GM19239 (cell line): ENCODE measurements at regions not wholly inside any gene's neighbourhood (a gene's known extent, or its start where the extent isn't known, plus 50 kb on each side); places are given as distances from the start of the nearest gene placed in this dataset.

Experiments used
- DNase-seq: peaks from one replicate; pipeline ENCODE4 v3.0.0; 2011; ENCODE audit warnings: low spot score; ENCODE audit not compliant: insufficient read length
- FAIRE-seq: peaks from 2 replicates; lab custom pipeline; 2011; peaks lifted over from hg19 to GRCh38; lab: Jason Lieb, UNC

DNA sequence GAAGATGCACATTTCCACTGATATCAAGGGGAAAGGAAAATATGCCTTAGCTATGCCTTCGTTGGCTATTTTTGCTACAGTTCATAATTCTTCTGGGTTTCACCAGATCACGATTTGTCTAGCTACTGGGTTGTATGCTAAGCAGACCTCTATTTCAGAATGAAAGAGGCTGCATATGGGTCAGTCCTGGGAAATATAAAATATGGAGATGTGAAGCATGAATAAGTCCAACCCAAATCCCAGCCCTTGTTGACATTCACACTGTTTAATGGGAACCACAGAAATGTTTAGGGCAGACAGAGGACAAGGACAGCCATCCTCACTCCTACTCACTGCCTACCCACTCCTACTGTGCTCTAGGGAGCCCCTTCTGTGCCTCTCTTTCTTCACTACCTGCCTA, 343.2 kb upstream of the CAMK1G start:
- DNase-seq (no peak), FAIRE-seq (no peak)

DNA sequence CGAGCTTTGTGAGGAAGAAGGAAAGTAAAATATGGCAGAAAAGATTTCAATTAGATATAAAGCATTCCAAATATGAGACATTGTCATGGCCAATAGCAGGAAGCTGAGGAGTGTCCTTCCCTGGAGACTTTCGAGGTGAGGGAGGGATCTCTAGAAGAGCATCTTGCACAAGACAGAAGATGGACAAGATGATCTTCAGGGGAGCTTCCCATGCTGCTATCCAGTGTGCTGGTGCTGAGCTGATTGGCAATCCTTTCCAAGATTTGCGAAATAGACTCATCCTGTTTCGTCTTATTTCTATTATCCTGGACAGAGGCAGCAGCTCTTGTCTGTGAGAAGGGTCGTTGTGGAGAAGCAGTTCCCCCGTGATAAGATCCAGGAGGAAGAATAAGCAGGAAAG, 342.0 kb upstream of the CAMK1G start:
- FAIRE-seq (no peak), DNase-seq (no peak)

DNA sequence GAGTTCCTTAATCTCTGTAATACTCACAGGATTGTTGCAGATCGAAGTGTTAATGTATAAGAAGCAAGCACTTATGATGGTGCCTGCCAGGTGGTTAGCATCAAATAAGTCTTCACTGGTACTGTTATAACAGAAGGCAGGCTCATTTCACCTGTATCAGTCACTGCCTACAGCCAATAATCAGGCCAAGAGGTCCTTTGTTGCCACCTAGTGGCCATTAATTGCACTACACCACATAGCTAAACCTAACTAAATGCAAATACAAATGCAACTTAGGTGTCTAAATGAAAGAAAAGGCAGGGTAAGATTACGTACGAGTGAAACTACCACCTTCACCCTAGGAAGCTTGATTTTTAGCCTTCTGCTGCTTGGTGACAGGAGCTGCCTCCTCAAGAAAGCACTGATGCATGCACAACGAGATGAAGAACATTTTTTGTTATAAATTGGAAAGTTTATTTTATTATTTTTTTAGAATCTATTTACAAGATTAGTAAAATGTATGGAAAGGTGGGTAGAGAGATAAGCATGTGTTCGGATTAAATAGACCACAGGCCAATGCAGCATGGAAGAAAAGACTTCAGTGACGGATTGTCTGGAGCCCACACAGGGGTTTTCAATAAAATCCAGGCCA, 334.8 kb upstream of the CAMK1G start:
- DNase-seq = peak; percentile 44

DNA sequence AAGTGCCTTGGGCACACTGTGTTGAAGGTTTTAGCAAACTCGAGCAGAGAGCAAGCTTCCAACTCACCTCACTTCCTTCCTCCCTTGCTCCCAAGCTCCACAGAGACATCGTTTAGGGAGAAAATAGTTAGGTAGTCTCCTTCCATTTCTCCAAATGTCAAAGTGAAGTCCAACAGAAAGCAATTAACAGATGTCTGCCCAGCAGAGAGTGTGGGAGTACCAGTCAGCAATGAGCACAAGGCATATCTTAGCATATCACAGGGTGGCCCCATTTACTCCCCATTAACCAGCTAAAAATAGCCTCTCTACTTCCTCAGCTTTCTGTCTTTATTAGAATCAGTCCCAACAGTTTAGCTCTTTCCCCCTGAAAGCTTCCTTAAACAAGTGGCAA, 334.2 kb upstream of the CAMK1G start:
- DNase-seq (no peak), FAIRE-seq (no peak)

More for the DNA sequence above, 334.8 kb upstream of the CAMK1G start:
- peak; percentile 87 for FAIRE-seq

DNA sequence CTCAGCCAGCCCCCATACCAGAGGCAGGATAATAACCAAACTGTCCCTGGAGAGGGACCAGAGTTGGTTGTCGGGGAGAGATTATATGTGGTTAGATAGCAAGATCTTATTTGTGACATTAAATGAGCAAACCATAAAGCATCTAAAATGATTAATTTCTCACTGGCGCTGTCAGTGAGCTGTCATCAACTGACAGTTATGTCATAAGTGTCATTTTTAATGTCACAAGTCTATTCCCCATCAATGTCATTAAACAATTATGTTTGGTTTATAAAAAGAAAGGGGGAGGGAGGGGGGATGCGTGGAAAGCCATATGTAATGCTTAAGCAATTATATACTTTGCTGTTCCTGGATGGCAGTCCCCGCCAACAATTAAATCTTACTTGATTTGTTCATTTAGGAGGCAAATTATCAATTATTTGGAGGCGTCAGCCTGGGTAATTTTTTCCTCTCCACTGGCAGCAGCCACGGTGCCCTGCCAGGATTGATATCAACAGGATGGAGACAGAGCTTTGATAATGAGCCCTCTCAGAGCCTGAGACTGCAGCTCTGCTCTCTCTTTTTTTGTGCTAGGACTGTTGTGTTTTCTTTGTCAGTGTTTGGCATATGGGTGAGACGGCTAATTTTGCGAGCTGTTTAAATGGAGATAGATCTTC, 333.6 kb upstream of the CAMK1G start:
- FAIRE-seq (no peak), DNase-seq (no peak)

DNA sequence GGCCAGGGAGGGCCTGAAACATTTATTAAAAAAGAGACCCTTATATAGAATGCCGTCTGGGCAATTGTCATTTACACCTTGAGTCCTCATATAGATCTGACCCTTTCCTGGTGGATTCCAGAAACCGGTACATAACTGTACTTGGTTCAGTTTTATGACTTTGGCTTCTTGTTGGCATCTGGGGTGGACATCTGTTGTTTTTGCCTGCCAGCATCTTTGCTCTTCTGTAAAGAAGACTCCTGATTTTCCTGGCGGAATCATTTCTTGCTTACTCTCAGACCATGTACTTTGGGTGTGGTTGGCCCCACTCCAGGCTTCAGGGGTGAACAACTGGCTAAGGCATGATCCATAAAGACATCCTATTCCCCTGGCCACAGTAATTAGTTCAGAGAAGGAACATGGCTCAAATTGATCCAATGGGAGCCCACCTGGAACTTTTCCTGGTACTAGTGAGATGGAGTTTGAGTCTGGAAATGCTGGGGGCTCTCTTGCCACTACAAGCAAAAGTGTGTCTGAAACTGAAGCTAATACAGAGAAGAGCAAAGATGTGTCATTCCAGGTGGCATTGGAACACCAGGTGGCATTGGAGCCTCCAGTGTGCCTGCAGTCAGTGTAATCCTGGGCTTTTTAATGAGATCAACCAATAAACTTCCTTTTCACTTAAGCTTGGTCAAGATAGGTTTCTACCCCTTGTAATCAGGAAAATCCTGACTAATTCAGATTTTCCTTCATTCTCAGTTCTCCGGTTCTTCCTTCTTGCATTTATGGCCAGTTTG, 332.5 kb upstream of the CAMK1G start:
- FAIRE-seq = no peak
- no peak for DNase-seq

DNA sequence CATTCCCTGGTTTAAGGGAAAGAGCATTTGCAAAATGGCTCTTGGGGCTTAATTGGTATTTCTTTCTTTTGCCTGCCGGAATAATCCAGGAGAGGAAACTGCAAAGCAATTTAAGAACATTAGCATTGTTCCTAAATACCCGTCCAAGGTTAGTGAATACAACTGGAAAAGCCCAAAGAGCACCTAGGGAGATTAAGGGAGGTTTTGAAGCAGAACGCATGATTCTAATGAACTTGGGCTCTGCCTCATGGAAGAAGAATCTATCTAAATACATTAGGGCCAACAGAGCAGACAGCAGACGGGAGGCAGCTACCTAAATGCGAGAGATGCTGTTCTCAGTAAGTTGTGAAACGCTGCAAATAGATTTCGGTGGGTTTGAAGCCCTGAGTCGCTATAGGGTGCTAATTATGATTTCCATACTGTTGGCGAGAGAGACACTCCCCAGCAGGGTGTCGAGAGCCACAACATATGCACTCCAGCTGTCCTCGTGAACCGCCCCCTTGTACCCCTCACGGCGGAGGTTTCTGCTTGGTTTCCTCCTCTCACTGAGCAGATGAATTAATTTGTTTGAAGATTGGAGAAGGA, 326.7 kb upstream of the CAMK1G start:
- FAIRE-seq (no peak), DNase-seq (no peak)

DNA sequence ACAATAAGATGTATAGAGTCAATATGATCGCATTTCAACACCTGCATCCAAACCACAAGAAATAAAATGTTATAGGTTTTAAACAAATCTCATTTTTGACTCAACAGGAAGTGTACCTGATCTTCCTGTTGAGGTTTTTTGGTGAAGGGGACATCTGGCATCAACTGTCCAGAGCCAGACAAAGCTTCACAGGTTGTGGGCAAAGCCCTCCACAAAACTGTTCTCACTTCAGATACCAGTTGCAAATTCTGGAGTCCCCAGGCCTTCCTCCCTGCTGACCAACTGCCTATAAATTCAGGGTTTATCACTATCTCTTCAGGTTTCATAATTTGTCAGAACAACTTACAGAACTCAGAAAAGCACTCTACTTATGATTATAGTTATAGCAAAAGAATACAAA, 326.1 kb upstream of the CAMK1G start:
- no peak for FAIRE-seq

DNA sequence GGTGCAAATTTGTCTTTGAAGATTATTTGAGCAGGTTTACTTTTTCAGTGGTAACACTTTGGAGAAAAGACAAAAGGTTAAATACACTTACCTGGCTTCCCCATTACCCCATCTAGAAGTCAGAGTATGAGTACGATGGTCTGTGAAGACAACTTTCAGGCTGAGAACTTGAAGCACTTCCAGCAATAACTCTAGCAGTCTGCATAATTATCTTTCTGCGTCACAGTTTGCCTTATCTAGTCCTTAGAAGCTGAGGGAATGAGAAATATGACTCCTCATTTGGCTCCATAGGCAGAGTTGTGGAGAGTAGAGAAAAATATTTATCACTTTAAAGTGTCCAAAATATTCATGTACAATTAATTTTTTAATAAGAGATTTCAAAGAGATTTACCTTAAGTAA, 323.4 kb upstream of the CAMK1G start:
- FAIRE-seq = no peak
- DNase-seq = no peak

More for the DNA sequence above, 326.1 kb upstream of the CAMK1G start:
- no peak for DNase-seq

DNA sequence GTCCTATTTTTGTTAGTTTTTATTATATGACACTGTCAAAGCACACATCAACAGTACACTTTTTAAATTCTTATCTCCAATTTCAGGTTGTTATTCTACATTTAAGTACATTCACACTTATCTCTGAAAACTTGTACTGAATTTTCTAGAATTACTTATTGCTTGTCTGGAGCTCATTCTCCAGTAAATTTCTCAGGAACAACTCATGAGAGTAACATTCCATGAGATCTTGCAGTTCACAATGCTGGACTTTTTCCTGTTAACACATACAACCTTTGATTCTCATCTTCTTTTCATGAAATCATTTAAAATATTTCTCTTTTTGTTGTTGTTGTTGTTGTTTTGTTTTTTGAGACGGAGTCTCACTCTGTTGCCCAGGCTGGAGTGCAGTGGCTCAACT, 320.9 kb upstream of the CAMK1G start:
- FAIRE-seq (no peak), DNase-seq (no peak)

DNA sequence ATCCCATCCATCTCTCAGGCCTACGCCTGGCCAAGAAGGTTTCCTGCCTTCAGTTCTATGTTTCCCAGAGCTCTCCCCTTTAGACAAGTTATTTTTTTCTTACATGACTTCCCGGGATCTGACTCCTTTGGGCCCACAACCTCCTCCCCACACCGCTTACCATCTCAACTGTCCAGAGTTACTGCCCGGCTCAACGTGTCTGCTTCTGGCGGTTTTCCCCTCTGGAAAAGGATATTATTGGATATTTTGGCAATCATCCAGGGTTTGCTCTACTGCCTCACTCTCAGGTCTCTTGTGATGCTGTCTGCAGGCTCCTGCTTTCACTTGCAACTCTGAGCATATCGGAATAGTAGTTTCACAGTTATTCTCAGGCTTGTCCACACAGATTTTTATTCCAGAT, 318.2 kb upstream of the CAMK1G start:
- DNase-seq = no peak
- FAIRE-seq = no peak

DNA sequence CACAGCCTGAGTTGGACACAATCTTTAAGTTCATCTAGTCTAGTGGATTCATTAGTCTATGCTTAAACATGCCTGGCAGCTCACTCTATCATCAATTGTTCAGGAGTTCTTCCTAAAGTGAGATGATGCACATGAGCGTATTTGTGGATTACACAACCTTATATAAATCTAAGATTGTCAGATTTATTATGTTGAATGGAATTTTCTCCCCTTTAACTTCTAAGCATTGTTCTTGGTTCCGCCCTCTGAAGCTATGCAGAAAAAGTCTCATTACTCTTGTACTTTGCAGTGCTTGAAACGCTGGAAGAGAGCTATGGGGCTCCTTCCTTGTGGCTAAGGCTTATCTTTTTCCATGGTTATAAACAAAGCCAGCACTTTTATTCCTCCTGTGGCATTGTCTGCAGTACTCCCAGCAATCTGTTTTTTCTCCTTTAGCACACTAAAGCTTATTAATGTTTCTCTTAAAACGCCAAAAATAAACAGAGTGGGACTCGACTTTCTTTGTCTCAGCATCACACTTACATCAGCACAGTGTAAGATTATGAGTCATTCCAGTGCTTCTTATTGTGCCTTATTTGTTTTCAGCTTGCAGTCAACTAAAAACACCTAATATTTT, 316.8 kb upstream of the CAMK1G start:
- FAIRE-seq = no peak

DNA sequence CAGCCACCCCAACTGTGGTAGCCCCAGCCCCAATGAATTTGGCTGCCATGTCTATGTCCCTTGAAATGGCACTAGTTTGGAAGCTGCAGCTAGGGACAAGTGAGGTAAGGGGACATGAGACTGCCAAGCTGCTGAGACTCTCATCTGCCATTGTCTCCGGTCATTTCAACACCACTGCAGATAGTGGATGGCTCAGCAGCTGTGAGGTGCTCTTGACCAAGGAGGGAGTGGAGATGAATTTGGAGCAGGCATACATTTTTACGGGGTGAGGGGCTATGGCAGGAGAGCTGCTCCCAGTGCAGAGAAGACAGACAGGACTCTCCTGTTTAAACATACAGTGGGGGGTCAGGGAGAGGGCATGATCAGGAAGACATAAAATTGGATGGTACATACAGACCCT, 315.5 kb upstream of the CAMK1G start:
- FAIRE-seq = no peak
- DNase-seq = no peak

More for the DNA sequence above, 316.8 kb upstream of the CAMK1G start:
- DNase-seq = no peak

DNA sequence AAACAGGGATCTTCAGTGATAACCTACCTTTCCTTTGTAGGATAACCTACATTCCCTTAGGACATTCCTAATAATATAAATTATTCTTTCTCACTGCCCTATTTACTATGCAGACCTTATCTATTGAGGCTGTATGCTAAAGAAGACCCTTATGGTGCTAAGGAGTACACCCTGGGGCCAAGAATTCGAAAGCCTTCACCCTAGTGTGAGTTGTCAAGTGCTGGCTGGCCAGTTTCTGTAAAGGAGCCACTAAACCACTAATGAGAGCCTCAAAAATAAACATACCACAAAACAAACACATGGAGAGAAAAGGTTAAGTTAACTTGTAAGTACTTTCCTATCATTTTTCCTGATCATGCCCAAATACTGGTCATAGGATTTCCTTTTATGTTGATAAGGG, 315.0 kb upstream of the CAMK1G start:
- FAIRE-seq = no peak
- DNase-seq = no peak

DNA sequence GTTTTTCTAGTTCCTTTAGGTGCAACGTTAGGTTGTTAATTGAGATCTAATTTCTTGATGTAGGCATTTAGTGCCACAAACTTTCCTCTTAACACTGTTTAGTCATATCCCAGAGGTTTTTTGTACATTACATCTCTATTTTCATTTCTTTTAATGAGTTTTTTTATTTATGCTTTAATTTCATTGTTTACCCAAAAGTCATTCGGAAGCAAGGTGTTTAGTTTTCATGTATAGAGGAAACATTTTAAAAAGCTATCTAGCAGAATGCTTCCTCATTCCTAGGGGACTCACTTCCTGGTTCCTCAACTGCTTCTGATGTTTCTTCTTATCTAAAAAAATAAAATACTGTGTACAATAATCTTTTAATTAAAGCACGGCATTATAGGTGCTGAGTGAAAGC, 307.2 kb upstream of the CAMK1G start:
- FAIRE-seq = no peak
- no peak for DNase-seq

DNA sequence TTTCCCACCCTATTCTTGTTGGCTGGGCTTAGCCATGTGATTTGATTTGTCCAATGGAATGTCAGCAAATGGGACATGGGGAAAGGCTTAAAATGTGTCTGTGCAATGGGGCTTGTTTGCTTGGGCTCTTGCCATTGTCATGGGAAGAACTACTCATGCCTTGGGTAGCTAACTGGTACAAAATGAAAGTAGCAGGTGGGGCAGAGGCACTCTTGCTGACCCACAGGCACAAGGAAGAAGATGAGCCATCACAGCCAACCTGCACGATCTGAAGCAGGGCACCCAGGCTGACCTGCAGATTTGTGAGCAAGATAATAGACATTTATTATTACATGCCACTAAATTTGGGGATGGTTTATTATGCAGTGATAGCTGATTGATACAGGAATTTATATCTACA, 305.9 kb upstream of the CAMK1G start:
- DNase-seq (no peak), FAIRE-seq (no peak)

DNA sequence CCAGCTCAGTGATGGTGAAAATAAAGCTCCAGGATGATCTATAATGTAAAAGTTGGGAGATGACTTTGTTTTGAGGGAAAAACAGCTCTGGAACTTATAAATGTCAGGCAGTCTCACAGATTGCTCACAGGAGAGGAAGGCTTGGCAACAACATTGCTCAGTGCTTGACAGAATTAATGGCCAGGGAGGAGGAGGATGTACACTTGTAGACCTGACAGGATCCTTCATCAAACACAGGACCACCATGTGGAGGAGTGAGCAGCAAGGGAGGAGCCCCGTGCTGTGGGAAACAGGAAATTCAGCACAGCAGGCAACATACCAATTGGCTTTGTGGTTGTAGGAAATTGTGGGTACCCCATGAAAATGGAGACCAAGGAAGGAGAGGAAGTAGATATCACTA, 291.8 kb upstream of the CAMK1G start:
- DNase-seq (no peak), FAIRE-seq (no peak)

DNA sequence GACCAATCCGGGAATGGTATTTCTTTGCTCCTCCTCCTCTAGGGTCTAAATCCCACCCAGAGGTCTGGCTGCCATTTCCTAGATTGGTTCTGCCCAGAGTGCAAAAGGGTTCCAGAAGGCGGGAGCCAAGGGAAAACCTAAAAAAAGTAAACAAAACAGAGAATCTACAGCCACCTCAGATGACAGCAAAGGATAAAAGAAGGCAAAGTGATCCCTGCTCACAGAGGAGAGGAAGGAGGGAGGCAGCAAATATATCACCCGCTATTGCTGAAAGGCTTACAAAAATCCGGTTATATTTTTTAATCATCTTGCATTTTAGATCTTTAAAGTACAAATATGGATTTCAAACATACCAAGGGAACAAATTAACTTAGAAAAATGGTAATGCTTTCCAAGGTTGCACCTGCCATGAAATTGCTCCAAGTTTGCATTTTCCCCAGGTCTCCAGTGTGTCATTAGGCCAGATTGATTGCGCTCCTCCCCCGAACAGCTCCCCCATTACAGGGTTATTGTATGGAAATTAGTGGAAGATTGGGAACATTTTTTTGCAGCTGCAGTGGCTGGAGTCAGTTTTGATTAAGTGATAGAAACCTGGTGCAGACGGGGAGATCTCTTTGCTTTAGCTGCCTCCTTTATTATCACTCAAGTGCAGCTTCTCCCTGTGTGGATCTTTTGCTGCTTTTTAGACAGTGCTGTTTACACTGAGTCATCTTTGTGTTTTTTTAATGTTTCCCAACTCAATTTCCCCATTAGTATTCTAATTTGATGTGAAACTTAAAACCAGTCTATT, 280.5 kb upstream of the CAMK1G start:
- no peak for DNase-seq
- FAIRE-seq = no peak

DNA sequence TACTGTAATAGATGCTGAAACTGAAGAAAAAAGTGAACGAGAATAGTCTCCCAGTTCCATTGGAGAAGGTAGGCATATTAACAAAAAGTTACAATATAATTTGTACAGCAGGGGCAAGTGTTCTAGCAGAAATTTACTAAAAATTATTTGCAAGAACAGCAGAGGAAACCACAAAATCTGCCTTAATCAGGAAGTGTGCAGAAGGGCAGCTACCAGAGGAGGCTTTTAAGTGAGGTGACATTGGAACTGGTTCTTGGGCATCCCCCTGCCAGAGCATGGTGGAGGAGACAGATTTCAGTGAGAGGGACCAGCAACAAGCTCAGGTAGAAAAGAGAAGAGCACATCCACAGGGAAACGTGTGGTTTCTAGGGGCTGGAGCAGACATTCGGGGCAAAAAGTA, 279.3 kb upstream of the CAMK1G start:
- FAIRE-seq (no peak), DNase-seq (no peak)
